ENCODE measurements at regions not wholly inside any gene's neighbourhood (a gene's known extent, or its start where the extent isn't known, plus 50 kb on each side); places are given as distances from the start of the nearest gene placed in this dataset.

DNA sequence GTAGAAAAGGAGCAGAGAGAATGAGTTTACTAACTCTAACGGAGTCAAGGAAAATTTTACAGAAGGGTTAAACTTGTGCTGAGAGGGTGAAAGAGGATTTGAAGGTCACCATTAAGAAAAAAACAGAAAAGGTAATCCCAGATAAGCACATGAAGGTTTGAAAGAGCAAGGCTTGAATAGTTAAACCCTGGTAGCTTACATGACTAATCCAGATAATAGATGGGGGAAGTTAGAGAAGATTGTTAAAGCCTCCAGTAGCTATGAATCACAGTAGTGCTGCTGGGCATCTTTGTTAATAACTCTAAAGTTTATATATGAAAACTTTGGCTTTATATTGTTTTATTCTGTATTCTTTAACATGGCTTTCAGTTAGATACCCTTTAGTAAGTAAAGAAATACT is 354.5 kb upstream of the FTMT start:
- Histone ChIP-seq H3K27ac (ENCODE audit: extremely low read depth, low read depth, low read length) (no peak overlapping the region), H3K9me3 (ENCODE audit: control insufficient read depth, insufficient read depth, low read depth, low read length) (no peaks in the 10 kb centered on the region), H3K4me1 (ENCODE audit: control insufficient read depth, insufficient read depth, low read length) (no peaks in the 10 kb centered on the region), H3K36me3 (ENCODE audit: control insufficient read depth in 2 of 2, insufficient read depth in 1 of 2, low read length in 2 of 2) (no peaks in the 10 kb centered on the region), H3K4me3 (ENCODE audit: low read depth, low read length) (no peak overlapping the region)
- TF ChIP-seq SP2 (tag by site-specific recombination; IDR thresholded peaks at IDR 0.05) (no peak), ZNF354C (tag by site-specific recombination; IDR thresholded peaks at IDR 0.05; ENCODE audit: borderline replicate concordance, low read depth) (no peak), ZNF391 (tag by site-specific recombination; IDR thresholded peaks at IDR 0.05; ENCODE audit: borderline replicate concordance, low read depth) (no peak), ZSCAN30 (tag by site-specific recombination; IDR thresholded peaks at IDR 0.05) (no peak), ZNF16 (tag by site-specific recombination; IDR thresholded peaks at IDR 0.05; ENCODE audit: low read depth) (no peak), ZNF76 (tag by site-specific recombination; IDR thresholded peaks at IDR 0.05; ENCODE audit: borderline replicate concordance, low read depth) (no peak), ZNF324 (tag by site-specific recombination; IDR thresholded peaks at IDR 0.05) (no peak), ZNF155 (tag by site-specific recombination; IDR thresholded peaks at IDR 0.05) (no peak), ZBTB48 (tag by site-specific recombination; IDR thresholded peaks at IDR 0.05) (no peak), ZNF623 (tag by site-specific recombination; IDR thresholded peaks at IDR 0.05) (no peak), GLI2 (tag by site-specific recombination; IDR thresholded peaks at IDR 0.05; ENCODE audit: borderline replicate concordance, low read depth) (no peak), ZNF549 (tag by site-specific recombination; IDR thresholded peaks at IDR 0.05) (no peak), MYNN (tag by site-specific recombination; IDR thresholded peaks at IDR 0.05; ENCODE audit: borderline replicate concordance) (no peak)
- TF ChIP-seq, protein P1, sequence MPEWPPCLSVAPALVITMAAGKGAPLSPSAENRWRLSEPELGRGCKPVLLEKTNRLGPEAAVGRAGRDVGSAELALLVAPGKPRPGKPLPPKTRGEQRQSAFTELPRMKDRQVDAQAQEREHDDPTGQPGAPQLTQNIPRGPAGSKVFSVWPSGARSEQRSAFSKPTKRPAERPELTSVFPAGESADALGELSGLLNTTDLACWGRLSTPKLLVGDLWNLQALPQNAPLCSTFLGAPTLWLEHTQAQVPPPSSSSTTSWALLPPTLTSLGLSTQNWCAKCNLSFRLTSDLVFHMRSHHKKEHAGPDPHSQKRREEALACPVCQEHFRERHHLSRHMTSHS (tag by site-specific recombination; IDR thresholded peaks at IDR 0.05) = no peak
- TF ChIP-seq, protein P2, sequence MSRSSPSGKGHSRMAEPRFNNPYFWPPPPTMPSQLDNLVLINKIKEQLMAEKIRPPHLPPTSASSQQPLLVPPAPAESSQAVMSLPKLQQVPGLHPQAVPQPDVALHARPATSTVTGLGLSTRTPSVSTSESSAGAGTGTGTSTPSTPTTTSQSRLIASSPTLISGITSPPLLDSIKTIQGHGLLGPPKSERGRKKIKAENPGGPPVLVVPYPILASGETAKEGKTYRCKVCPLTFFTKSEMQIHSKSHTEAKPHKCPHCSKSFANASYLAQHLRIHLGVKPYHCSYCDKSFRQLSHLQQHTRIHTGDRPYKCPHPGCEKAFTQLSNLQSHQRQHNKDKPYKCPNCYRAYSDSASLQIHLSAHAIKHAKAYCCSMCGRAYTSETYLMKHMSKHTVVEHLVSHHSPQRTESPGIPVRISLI (tag by site-specific recombination; IDR thresholded peaks at IDR 0.05) = no peak
- ChIA-PET CTCF (no interaction called here), POLR2A (no interaction called here)

DNA sequence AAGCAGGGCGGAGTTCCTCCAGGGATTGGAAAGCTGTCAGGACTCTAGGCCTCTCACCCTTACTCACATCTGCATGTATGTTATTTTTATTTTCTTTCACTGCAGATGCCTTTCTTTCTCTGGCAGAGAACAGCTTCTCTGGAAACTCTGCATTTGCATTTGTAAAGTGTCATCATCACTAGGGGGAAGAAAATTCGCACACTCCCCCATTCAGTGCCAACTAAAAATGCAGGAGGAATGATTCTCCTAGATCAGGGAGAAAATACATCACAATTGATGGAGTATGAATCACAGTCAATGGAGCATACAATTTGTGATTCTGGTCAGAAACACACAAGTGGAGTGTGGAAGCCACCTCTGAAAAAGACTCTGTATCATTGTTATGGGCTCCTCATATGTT is 351.4 kb upstream of the FTMT start:
- TF ChIP-seq ZNF558 (tag by site-specific recombination; IDR thresholded peaks at IDR 0.05) (no peak), ZNF223 (tag by site-specific recombination; IDR thresholded peaks at IDR 0.05) (no peak), BCL11A (tag by site-specific recombination; IDR thresholded peaks at IDR 0.05; ENCODE audit: low read depth) (no peak), ZNF112 (tag by site-specific recombination; IDR thresholded peaks at IDR 0.05) (no peak), ZNF548 (tag by site-specific recombination; IDR thresholded peaks at IDR 0.05) (no peak), ZNF701 (tag by site-specific recombination; IDR thresholded peaks at IDR 0.05) (no peak), ZNF169 (tag by site-specific recombination; IDR thresholded peaks at IDR 0.05) (no peak), OVOL3 (tag by site-specific recombination; IDR thresholded peaks at IDR 0.05) (no peak), ZNF416 (tag by site-specific recombination; IDR thresholded peaks at IDR 0.05) (no peak), ZNF335 (tag by site-specific recombination; conservative IDR thresholded peaks at IDR 0.05) (no peak), ZBTB20 (tag by site-specific recombination; IDR thresholded peaks at IDR 0.05) (no peak), ZNF610 (tag by site-specific recombination; IDR thresholded peaks at IDR 0.05; ENCODE audit: borderline replicate concordance) (no peak), ZNF19 (tag by site-specific recombination; IDR thresholded peaks at IDR 0.05; ENCODE audit: low read depth) (no peak), ZNF37A (tag by site-specific recombination; IDR thresholded peaks at IDR 0.05) (no peak), YY2 (tag by site-specific recombination; IDR thresholded peaks at IDR 0.05) (no peak)
- TF ChIP-seq, protein P3, sequence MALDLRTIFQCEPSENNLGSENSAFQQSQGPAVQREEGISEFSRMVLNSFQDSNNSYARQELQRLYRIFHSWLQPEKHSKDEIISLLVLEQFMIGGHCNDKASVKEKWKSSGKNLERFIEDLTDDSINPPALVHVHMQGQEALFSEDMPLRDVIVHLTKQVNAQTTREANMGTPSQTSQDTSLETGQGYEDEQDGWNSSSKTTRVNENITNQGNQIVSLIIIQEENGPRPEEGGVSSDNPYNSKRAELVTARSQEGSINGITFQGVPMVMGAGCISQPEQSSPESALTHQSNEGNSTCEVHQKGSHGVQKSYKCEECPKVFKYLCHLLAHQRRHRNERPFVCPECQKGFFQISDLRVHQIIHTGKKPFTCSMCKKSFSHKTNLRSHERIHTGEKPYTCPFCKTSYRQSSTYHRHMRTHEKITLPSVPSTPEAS (tag by site-specific recombination; IDR thresholded peaks at IDR 0.05) = no peak
- TF ChIP-seq, protein P4, sequence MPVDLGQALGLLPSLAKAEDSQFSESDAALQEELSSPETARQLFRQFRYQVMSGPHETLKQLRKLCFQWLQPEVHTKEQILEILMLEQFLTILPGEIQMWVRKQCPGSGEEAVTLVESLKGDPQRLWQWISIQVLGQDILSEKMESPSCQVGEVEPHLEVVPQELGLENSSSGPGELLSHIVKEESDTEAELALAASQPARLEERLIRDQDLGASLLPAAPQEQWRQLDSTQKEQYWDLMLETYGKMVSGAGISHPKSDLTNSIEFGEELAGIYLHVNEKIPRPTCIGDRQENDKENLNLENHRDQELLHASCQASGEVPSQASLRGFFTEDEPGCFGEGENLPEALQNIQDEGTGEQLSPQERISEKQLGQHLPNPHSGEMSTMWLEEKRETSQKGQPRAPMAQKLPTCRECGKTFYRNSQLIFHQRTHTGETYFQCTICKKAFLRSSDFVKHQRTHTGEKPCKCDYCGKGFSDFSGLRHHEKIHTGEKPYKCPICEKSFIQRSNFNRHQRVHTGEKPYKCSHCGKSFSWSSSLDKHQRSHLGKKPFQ (tag by site-specific recombination; IDR thresholded peaks at IDR 0.05) = no peak
- TF ChIP-seq, protein P5, sequence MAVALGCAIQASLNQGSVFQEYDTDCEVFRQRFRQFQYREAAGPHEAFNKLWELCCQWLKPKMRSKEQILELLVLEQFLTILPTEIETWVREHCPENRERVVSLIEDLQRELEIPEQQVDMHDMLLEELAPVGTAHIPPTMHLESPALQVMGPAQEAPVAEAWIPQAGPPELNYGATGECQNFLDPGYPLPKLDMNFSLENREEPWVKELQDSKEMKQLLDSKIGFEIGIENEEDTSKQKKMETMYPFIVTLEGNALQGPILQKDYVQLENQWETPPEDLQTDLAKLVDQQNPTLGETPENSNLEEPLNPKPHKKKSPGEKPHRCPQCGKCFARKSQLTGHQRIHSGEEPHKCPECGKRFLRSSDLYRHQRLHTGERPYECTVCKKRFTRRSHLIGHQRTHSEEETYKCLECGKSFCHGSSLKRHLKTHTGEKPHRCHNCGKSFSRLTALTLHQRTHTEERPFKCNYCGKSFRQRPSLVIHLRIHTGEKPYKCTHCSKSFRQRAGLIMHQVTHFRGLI (tag by site-specific recombination; IDR thresholded peaks at IDR 0.05) = no peak
- Histone ChIP-seq H3K9me3 (ENCODE audit: control insufficient read depth, insufficient read depth, low read depth, low read length) (no peaks in the 10 kb centered on the region), H3K27ac (ENCODE audit: extremely low read depth, low read depth, low read length) (no peak overlapping the region), H3K4me3 (ENCODE audit: low read depth, low read length) (no peak overlapping the region), H3K36me3 (ENCODE audit: control insufficient read depth in 2 of 2, insufficient read depth in 1 of 2, low read length in 2 of 2) (no peaks in the 10 kb centered on the region), H3K4me1 (ENCODE audit: control insufficient read depth, insufficient read depth, low read length) (peaks cover 4% of the 10 kb centered on the region; the same call in 1 of the 2 replicates)
- CTCF ChIA-PET = no interaction called here
- POLR2A ChIA-PET = no interaction called here
